Stomach (tissue), 4 donors: ENCODE measurements at regions not wholly inside any gene's neighbourhood (a gene's known extent, or its start where the extent isn't known, plus 50 kb on each side); places are given as distances from the start of the nearest gene placed in this dataset.

ENCODE experiments used
- CTCF ChIP-seq, 7 experiments: fragments of 450-650 bp in 4 of 7; fragments of 200-600 bp in 3 of 7; sonication (generic) in 3 of 7; IDR thresholded peaks; one replicate each; pipeline ENCODE4 v1.5.1; 2016 to 2019; ENCODE audit warnings: antibody characterized with exemption in 7 of 7, control low read depth in 2 of 7, mild to moderate bottlenecking in 1 of 7
- POLR2A ChIP-seq, 4 donors: fragments of 450-650 bp; IDR thresholded peaks; one replicate each; pipeline ENCODE4 v1.6.1; 2016; ENCODE audit warnings: antibody characterized with exemption in 4 of 4, control low read depth in 2 of 4, mild to moderate bottlenecking in 1 of 4, moderate library complexity in 1 of 4
- POLR2AphosphoS5 ChIP-seq, 3 donors: sonication (generic); formaldehyde crosslinking; IDR thresholded peaks; one replicate each; pipeline ENCODE4 v1.6.1; 2016; ENCODE audit warnings: antibody characterized with exemption in 3 of 3

GRCh38 chr2:81692566-81692965 is 1388.0 kb upstream of the LRRTM1 start:
- no peak for TF ChIP-seq CTCF (IDR thresholded peaks at IDR 0.05)
- no peak for TF ChIP-seq POLR2A (IDR thresholded peaks at IDR 0.05)
- no peak for TF ChIP-seq POLR2AphosphoS5 (IDR thresholded peaks at IDR 0.05)
